ENCODE measurements at regions not wholly inside any gene's neighbourhood (a gene's known extent, or its start where the extent isn't known, plus 50 kb on each side); places are given as distances from the start of the nearest gene placed in this dataset.
"Not testable (repeated sequence)": the region's sequence is repeated elsewhere in the genome, so short reads cannot be mapped to it uniquely, and the experiment has no call there.

DNA sequence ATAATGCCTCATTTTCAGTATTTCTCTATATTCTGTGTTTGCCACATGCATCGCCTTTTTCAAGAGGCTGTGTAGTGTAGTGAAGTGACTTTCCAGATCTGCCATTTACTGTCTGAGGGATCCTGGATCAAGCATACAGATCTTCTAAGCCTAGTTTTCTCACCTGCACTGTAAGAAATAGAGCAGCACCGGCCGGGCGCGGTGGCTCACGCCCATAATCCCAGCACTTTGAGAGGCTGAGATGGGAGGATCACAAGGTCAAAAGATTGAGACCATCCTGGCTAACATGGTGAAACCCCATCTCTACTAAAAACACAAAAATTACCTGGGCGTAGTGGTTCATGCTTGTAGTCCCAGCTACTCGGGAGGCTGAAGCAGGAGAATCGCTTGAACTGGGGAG lies 1387.5 kb downstream of the AACS start:
- TF ChIP-seq, protein P1, sequence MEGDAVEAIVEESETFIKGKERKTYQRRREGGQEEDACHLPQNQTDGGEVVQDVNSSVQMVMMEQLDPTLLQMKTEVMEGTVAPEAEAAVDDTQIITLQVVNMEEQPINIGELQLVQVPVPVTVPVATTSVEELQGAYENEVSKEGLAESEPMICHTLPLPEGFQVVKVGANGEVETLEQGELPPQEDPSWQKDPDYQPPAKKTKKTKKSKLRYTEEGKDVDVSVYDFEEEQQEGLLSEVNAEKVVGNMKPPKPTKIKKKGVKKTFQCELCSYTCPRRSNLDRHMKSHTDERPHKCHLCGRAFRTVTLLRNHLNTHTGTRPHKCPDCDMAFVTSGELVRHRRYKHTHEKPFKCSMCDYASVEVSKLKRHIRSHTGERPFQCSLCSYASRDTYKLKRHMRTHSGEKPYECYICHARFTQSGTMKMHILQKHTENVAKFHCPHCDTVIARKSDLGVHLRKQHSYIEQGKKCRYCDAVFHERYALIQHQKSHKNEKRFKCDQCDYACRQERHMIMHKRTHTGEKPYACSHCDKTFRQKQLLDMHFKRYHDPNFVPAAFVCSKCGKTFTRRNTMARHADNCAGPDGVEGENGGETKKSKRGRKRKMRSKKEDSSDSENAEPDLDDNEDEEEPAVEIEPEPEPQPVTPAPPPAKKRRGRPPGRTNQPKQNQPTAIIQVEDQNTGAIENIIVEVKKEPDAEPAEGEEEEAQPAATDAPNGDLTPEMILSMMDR (IDR thresholded peaks at IDR 0.05; ENCODE audit: poor library complexity, severe bottlenecking) = not testable (repeated sequence)
- not testable (repeated sequence) for TF ChIP-seq SMC3 (conservative IDR thresholded peaks at IDR 0.05; ENCODE audit: poor library complexity); POLR2AphosphoS5 (IDR thresholded peaks at IDR 0.05)
